ENCODE measurements at regions not wholly inside any gene's neighbourhood (a gene's known extent, or its start where the extent isn't known, plus 50 kb on each side); places are given as distances from the start of the nearest gene placed in this dataset.

GRCh38 chrX:856566-857290, 226.1 kb downstream of the SHOX start:
- no peak for ATAC-seq (ENCODE audit: low read depth)
- intact Hi-C loops (cut with micrococcal nuclease) = no loop called here
- CTCF ChIA-PET = no interaction called here
- Mint-ChIP-seq H3K27me3 (no peaks in the 10 kb centered on the region), H3K9me3 (peaks cover 11% of the 10 kb centered on the region), H3K4me1 (no peaks in the 10 kb centered on the region), H3K36me3 (ENCODE audit: low read depth) (no peaks in the 10 kb centered on the region), H3K4me3 (no peak overlapping the region), H3K27ac (no peak overlapping the region)
- POLR2A ChIA-PET = no interaction called here
- no peak for DNase-seq
- TF ChIP-seq CTCF (IDR thresholded peaks at IDR 0.05) = no peak

- no peak for DNase-seq
- no peak for ATAC-seq (ENCODE audit: low read depth)
- Mint-ChIP-seq H3K4me3 (no peak overlapping the region), H3K9me3 (peaks cover 8% of the 10 kb centered on the region), H3K4me1 (peaks cover 6% of the 10 kb centered on the region), H3K27me3 (no peaks in the 10 kb centered on the region), H3K27ac (no peak overlapping the region), H3K36me3 (ENCODE audit: low read depth) (no peaks in the 10 kb centered on the region)
- TF ChIP-seq CTCF (IDR thresholded peaks at IDR 0.05) = no peak
- CTCF ChIA-PET = no interaction called here
- intact Hi-C loops (cut with micrococcal nuclease) = no loop called here
- POLR2A ChIA-PET = no interaction called here
Observed at GRCh38 chrX:853304-853703, 222.7 kb downstream of the SHOX start.

GRCh38 chrX:850471-850916, 219.9 kb downstream of the SHOX start:
- ATAC-seq (ENCODE audit: low read depth) = no peak
- H3K36me3 Mint-ChIP-seq (ENCODE audit: low read depth) = no peaks in the 10 kb centered on the region
- DNase-seq = no peak
- CTCF ChIA-PET = no interaction called here
- no peak for TF ChIP-seq CTCF (IDR thresholded peaks at IDR 0.05)
- H3K27me3 Mint-ChIP-seq = no peaks in the 10 kb centered on the region
- H3K4me1 Mint-ChIP-seq = peaks cover 6% of the 10 kb centered on the region
- intact Hi-C loops (cut with micrococcal nuclease) = no loop called here
- POLR2A ChIA-PET = no interaction called here
- no peak overlapping the region for H3K27ac Mint-ChIP-seq
- H3K9me3 Mint-ChIP-seq = peaks cover 3% of the 10 kb centered on the region
- H3K4me3 Mint-ChIP-seq = no peak overlapping the region

GRCh38 chrX:848386-848785, 217.8 kb downstream of the SHOX start:
- DNase-seq (no peak), ATAC-seq (ENCODE audit: low read depth) (no peak)
- no peak overlapping the region for H3K27ac Mint-ChIP-seq
- peaks cover 3% of the 10 kb centered on the region for H3K9me3 Mint-ChIP-seq
- no peaks in the 10 kb centered on the region for H3K36me3 Mint-ChIP-seq (ENCODE audit: low read depth)
- CTCF ChIA-PET = no interaction called here
- TF ChIP-seq CTCF (IDR thresholded peaks at IDR 0.05) = no peak
- POLR2A ChIA-PET = no interaction called here
- no peak overlapping the region for H3K4me3 Mint-ChIP-seq
- intact Hi-C loops (cut with micrococcal nuclease) = no loop called here
- no peaks in the 10 kb centered on the region for H3K27me3 Mint-ChIP-seq
- H3K4me1 Mint-ChIP-seq = peaks cover 6% of the 10 kb centered on the region

GRCh38 chrX:843306-843705, 212.7 kb downstream of the SHOX start:
- ATAC-seq (ENCODE audit: low read depth) = no peak
- ChIA-PET POLR2A (no interaction called here), CTCF (no interaction called here)
- no peak overlapping the region for H3K4me3 Mint-ChIP-seq
- no peaks in the 10 kb centered on the region for H3K27me3 Mint-ChIP-seq
- intact Hi-C loops (cut with micrococcal nuclease) = no loop called here
- H3K27ac Mint-ChIP-seq = no peak overlapping the region
- H3K36me3 Mint-ChIP-seq (ENCODE audit: low read depth) = no peaks in the 10 kb centered on the region
- no peak for DNase-seq
- H3K9me3 Mint-ChIP-seq = no peaks in the 10 kb centered on the region
- no peak for TF ChIP-seq CTCF (IDR thresholded peaks at IDR 0.05)
- H3K4me1 Mint-ChIP-seq = no peaks in the 10 kb centered on the region
